ENCODE measurements at regions not wholly inside any gene's neighbourhood (a gene's known extent, or its start where the extent isn't known, plus 50 kb on each side); places are given as distances from the start of the nearest gene placed in this dataset.

GRCh38 chr5:62942384-62942783 lies 363.8 kb downstream of the LRRC70 start:
- TF ChIP-seq CTCF (IDR thresholded peaks at IDR 0.05) (no peak), POLR2A (IDR thresholded peaks at IDR 0.05) (no peak)
